CD4-positive, alpha-beta T cell treated with Interleukin-2 at 100 ng/mL for 4 hours (primary cell): ENCODE measurements at regions not wholly inside any gene's neighbourhood (a gene's known extent, or its start where the extent isn't known, plus 50 kb on each side); places are given as distances from the start of the nearest gene placed in this dataset.
A peak's percentile ranks its signal among the peaks of the same experiment; 100 is the strongest.

ENCODE experiments used
- DNase-seq: peaks from one replicate; pipeline ENCODE4 v3.0.0-alpha.2; 2020; ENCODE audit warnings: low spot score

DNA sequence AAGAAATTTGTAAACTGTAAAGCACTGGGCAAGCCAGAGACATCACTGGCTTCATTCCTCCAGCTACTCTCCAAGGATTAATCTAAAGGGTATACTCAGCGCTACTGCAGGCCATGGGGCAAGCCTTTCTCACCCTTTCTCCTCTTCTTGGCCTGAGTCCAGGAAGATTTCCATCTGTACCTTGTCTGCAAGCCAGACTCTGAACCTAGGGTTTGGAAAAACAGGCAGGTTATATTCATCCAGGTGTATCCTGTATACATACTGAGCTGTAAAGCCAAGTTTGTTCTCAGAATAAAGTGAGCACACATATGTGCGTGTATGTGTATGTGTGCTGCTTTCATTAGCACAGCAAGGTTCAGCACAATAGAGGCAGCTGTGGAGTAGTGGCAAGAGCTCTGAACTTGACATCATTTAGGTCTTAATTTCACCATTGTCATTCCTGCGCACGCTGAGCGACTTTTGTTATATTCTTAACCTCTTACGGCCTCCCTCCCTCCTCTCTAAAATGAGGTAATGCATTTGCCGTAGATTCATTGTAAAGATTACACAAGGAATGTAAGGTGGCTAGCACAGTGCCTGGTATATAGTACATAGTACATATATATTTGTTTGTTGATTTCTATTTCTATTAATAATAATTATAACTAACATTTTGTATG, 128.1 kb upstream of the JUN start:
- DNase-seq, result no peak

DNA sequence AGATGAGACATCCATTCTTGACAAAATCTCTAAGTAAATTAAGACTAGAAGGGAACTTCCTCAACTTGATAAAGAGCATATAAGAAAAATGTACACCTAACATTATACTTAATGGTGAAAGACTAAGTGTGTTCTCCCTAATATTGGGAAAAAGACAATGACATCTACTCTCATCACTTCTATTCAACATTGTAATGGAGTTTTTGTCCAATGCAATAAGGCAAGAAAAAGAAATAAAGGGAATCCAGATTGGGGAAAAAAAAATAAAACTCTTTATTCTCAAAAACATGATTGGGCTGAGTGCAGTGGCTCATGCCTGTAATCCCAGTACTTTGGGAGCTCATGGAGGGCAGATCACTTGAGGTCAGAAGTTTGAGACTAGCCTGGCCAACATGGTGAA, 131.1 kb upstream of the JUN start:
- DNase-seq, result no peak

DNA sequence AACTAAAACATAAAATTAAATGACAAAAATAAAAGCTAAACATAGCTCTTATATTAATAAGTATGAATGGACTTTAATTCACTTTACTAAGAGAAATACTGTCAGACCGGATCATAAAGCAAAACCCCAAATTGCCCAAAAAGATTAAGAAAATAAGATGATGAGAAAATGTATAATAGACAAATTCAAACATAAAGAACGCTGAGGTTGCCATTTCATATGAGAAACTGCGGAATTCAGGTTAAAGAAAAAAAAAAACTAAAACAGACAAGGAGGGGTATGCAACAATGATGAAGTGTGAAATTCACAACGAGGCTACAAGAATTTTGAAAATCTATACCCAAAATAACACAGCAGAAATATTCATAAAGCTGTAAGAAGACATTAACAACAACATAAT, 133.6 kb upstream of the JUN start:
- DNase-seq, result no peak

DNA sequence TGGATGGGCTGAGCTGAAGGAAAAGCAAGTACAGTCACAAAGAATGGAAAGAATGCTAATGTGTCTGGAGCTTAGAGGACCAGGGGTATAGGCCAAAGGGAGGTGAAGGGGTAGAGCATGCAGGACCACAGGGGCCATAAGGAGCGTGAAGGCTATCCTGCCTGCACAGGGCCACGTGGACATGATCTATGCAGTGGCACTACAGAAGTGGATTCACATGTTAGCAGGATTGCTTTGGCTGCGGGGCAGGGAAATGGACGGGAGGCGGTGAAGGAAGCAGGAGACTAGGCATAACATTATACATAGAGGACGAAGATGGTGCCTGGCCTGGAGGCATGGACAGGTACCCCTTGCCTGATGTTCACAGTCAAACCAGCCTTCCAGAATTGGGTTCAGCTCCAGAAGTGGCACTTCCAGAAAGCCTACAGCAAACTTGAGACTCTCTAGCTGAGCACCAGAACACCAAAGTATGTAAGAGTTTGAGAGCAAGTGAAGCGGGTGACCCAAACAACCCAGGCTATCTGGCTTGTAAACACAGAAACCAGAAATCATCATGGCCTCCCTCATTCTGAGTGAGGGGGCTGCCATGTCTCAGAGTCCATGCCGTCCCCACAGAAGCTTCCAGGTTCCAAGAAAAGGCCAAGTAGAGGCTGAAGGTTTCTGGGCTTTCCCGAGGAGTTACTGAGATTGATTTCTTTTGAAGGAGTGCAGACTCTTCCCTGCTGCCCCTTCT, 135.5 kb upstream of the JUN start:
- DNase-seq, result no peak

DNA sequence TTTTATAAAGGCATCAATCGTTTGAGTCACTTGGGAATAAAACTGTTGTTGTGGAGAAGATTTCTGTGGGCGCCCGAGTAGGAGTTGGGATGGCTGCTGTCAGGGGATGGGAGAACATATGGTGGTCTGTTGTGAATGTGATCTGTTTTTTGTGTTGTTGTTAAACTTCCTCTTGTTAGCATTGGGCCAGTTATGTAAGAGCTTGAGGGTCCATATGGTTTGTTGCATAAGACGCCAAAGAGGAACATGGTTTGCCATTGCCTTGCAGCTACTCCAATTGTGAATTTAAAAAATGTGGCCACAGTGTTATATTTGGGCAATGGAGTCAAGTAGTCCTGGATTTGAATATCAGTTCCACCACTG, 136.1 kb upstream of the JUN start:
- DNase-seq, result no peak

DNA sequence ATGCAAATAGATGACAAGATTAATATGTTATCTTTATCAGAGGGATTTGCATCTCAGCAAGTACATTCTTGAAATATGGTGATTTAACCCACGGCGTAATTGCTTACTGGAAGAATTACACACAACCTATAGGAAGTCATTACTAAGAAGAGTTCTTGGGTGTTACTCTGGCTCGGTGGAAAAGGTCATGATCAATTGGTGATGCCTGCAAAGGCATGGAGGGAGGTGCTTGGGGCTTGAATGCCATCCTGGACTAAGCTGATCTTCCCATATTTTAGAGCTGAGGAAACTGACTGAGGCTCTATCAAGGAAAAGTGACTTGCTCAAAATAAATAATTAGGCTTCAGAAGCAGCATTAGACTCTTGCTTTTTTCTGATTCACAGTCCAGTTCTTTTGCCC, 137.5 kb upstream of the JUN start:
- DNase-seq, result no peak

DNA sequence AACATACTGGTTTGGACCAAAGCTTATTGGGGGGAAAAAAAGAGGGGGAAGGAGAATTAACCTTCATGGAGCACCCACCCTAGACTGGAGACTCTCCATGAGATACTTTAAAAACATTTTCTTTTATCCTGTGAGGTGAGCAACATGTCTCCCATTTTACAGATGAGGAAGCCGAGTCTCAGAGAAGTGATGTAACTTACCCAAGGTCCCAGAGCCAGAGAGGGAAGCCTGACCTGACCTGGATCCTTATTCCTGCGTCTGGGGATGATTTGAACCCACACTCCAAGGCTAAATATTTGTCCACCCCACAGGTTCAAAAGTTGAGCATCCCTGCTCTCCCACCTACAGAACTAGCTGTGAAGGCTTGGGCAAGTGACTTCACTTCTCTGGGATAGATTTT, 137.9 kb upstream of the JUN start:
- no peak for DNase-seq

DNA sequence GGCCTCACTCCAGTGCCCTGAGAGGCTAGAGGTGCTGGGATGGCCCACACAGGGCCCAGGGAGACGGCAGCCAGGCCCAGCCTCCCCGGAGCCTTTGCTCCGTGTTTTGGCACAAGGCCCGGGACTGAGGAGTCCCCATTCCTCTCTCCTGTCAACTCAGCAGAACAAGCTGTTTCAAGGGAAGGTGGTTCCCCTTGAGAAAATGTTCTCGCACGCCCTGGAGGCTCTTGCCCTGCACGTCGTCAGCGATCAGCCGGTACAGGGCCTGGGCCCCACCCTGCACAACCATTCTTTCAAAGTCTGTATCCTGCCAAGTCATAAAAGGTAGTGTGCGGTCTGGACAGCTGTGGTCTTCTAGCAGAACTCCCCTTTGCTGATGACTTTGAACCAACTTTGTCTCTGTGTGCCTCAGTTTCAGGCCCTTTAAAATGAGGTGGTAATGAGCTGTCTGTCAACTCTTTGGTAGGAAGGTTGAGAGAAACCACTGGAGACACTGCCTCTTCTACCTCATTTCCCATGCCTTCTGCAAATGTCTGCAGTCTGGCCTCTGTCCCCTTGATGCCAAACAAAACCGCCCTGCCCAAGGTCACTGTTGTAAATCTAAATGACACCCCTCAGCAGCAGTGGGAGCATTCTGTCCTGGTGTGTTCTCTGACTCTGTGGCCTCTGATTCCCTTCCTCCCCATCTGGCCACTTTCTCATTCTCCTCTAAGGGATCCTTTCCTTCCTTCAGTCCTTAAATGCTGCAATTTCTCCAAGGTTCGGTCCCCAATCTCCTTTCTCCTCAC, 138.6 kb upstream of the JUN start:
- DNase-seq, result peak; percentile 45

DNA sequence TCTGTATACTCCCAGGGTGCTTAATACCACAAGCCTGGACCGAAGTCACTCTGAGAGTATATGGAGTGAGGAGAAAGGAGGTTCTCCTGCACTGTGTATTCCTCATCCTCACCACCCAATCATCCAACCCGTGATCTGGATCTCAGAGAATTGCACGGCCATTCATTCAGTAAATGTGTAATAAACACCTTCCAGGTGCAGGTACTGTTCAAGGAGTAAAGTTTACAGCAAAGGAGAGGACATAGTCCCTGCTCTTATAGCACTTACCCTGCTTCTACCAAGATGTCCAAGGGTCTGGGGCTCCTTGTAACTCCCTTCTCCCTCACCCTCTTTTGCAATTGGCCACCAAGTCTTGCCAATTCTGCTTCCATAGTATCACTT, 139.2 kb upstream of the JUN start:
- DNase-seq, result no peak

DNA sequence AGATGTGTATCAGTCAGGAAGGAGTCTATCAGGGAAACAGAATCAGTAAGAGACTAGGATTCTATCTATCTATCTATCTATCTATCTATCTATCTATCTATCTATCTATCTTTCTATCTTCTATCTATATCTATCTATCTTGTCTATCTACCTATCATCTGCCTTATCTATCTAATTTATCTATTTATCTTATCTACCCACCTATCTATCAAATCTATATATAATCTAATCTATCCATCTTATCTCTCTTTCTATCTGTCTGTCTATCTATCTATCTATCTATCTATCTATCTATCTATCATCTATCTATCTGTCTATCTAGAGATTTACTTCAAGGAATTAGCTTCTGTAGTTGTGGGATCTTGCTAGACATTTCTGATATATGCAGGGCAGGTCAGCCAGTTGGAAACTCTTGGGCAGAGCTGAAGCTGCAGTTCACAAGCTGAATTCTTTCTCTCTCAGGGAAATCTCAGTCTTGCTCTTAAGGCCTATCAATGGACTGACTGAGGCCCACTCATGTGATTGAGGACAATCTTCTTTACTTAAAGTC, 140.2 kb upstream of the JUN start:
- DNase-seq, result no peak

DNA sequence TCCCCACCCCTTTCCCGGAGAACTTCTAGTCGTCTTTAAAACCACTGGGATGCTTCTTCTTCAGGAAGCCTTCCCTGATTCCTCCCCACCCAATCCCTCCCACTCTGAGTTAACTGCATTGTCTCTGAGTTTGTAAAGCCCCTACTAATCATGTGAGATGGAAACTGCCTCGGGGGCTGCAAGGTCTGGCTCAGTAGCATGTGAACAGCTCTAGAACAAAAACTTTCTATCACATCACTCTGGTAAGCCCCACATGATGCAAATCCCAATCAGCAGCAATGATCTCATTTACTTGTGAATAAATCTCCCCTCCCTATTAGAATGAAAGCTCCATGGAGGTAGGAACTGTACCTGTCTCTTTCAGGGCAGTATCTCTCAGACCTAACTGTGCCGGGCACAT, 141.0 kb upstream of the JUN start:
- no peak for DNase-seq

DNA sequence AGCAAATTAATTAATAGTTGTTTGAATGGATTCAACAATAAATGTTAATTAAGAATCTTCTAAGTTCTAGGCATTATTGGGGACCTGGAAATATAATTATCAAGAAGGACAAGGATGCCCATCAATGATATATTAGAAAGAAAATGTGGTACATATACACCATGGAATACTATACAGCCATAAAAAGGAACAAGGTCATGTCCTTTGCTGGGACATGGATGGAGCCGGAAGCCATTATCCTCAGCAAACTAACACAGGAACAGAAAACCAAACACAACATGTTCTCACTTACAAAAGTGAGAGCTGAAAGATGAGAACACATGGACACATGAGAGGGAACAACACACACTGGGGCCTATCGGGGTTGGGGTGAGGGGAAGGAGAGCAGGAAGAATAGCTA, 141.4 kb upstream of the JUN start:
- no peak for DNase-seq

DNA sequence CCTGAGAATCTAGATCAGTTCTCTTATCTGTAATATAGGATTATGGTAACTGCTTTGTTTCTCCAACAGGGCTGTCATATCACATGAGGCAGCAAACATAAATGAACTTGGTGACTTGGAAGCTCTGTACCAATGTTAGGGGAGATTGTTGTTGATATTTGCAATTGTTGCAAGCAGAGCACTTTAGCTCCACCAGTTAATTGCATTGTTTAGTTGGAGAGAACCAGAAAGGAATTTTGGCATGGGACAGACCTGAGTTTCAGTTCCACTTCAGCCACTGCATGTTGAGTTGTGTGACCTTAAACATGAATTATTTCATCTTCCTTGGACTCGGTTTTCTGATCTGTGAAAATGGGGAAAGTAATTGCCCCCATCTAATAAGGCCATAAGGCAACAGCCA, 142.3 kb upstream of the JUN start:
- no peak for DNase-seq

DNA sequence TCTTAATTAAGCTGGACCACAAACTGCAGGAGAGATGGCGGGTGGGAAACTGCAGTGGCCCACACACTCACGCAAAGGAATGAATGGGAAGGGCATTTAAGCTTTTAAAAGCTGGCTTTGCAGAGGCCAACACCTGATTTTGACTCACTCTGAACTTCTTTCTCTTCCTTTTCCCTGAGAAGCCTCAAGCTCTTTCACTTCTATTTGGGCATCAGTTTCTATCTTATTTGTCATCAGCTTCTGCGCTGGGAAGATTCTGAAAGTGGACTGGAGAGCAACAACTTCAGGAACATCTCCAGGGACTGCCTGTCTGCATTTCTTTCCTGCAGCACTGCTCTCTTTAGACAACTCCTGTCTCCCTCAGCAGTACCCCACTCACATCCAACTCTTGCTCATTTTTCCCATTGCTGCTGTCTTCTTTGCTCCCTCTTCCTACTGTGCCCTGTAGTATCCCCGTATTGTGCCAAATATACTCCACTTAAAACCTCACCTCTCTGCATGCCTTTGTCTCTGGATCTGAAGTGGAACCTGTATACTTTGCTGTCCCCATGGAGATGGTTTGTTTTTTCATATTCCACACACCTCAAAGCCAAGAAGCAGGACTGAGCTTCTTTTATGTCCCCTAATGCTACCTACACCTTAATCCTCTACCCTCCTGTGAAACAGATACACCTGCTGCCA, 143.3 kb upstream of the JUN start:
- DNase-seq, result no peak

DNA sequence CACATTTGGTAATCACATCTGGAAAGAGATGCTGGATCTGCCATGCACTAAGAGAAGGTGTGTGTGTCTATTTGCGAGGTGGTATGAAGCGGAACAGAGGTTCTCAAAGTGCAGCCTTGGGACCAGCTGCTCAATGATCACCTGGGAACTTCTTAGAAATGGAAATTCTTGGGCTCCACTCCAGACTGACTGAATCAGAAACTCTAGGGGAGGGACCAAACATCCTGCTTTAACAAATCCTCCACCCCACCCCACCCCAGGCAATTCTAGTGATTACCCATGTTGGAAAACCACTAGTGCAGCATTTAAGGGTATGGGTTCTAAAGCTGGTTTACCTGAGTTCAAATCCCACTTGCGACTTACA, 143.9 kb upstream of the JUN start:
- no peak for DNase-seq

DNA sequence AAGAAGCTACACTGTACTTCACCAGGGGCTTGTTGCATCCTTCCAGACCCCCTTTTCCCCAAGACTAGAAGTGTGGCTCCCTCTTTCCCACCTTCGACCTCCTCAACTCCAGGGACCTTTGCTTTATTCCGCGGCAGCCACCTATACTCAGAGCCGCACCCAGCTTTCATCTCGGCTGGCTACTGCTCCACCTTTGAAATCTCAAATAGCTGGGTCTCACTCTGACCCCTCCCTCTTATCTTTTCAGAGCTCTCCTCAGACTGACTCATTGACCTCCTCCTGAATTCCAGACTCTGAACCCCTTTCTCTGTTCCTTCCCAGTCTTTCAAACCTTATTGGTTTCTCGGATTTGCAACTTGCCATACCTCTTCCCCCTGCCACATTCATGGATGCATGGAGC, 144.7 kb upstream of the JUN start:
- no peak for DNase-seq

DNA sequence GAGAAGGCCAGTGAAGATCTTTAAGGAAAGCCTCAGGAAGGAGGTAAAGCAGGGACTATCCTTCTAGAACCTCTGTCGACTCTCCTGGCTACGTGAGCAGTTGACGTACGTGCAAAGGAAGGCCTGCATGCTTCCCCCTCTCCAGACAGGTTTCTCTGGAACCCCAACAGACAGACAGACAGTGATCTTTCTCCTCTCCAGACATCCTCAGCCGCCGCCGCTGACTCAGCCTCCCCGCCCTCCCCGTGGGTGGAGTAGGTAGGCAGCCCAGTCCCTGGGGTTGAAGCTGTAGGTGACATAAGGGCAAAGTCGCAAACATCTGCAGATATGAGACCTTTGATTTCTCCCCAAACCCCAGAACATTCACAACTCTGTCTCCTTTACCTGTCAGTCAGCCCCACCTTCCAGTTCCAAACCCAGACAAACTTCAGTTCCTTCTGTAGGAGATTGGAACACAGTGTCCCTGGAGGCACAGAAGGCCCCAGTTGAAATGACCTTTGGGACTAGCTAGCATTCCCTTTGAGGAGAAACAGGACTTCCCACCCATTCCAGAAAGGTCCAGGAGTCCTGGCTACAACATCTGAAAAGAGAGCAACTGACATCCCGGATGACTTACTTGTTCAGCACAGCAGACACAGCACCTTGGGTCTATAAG, 146.0 kb upstream of the JUN start:
- peak; percentile 63 for DNase-seq

DNA sequence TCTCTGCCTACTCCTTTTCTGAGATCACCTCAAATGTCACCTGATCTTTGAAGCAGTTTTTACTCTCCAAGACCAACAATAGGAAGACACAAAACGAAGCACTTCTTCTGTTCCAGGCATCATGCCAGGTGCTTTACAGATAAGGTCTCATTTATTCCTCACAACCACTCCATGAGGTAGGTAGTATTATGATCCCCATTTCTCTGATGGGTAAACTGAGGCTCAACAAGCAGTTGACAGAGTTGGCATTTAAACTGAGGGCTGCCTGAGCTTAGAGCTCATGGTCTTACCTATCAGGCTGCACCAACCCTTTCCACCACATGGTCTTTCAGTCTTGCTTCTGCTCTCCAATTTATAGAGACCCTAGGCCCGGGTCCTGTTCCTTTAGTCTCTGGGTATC, 147.2 kb upstream of the JUN start:
- DNase-seq, result no peak

DNA sequence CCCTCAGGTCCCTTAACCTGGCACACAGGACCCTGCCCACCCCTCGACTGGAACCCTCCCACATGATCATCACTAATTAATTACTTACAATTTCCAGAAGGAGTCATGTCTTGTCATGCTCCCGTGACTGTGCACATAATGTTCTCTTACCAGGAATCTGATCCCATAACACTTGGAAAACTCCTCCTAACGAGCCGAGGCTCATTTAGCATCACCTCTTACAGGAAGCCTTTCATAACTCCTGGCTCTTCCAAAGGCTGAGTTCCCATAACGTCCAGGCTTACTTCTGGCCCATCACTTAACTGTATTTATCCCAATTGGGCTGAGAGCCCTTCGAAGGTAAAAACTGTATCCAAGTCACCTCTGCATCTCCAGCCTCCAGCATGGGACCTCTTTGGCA, 147.9 kb upstream of the JUN start:
- DNase-seq, result no peak

DNA sequence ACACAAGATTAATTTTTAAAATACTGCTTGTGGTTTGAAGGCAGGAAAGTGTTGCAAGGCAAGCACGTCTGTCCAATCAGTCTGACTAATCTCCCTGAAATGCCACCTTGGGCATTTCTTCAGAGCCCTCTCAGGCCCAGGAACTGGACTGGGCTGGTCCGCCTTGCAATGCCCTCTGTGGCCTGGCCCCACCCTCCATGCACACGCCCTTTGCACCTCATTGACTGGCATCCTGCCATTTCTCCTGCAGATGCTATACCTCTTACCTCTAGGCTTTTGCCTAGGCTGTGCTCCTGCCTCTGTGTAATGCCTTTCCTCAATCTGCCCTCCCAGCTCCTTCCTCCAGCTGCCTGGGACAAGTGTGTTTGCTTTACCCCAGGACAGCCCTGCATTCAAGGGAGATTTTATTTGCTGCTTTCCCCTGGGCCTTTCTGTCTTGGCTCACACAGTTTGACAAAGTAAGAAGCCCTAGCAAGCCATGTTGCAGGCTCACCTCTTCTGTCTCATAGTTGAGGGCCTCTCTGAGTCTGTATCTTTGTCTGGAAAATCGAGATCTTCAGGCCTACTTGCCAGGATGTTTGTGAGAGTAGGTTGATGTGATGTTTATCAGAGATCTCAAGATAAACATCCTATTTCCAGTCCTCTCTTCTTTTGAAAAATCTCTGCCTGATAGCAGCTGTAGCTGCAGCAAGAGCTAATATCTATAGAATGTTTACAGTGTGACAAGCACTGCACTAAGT, 149.2 kb upstream of the JUN start:
- peak; percentile 8 for DNase-seq

DNA sequence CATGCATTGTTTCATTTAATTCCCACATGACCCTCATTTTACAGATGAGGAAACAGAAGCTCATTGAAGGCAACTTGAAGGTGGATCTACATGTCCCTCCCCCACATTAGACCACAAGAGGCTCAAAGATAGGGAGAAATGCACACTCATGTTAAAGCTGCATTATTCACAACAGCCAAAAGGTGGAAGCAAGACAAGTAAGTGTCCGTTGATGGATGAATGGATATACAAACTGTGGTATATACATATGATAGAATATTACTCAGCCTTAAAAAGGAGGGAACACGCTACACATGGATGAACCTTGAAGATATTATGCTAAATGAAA, 149.7 kb upstream of the JUN start:
- no peak for DNase-seq

DNA sequence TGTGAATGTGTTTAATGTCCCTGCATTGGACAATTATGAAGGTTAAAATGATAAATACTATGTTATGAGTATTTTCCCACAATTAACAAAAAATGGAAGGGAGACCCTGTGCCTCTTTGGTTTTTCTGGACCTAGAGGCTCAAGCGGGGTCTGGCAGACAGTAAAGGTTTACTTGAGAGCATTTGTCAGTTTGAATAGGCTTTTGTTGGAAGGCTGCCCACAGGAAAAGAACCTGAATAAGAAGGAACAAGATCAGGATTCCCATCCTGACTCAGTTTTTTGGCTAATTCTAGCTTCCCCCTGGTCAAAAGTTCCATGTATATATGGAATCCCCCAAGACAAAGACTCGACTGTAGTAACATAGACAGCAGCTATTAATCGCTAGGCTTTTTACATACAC, 150.9 kb upstream of the JUN start:
- no peak for DNase-seq
